HepG2 (cell line): ENCODE measurements at regions not wholly inside any gene's neighbourhood (a gene's known extent, or its start where the extent isn't known, plus 50 kb on each side); places are given as distances from the start of the nearest gene placed in this dataset.
"Not testable (repeated sequence)": the region's sequence is repeated elsewhere in the genome, so short reads cannot be mapped to it uniquely, and the experiment has no call there.

Source experiments
- ATAC-seq: fragments of 200-7000 bp; cut with Tn5 transposase; 3 replicates; pipeline ENCODE4 v1.9.1; 2020; ENCODE audit warnings: mild to moderate bottlenecking, moderate library complexity
- BruUV-seq: library from RNA; stranded (reverse); fragments of 400-500 nt; replicated peaks from 2 replicates; lab custom pipeline; 2021; lab: Mats Ljungman, UMichigan
- CTCF ChIA-PET: fragments of 300-600 bp; formaldehyde crosslinking; extraction: SDS; loops from one replicate; lab custom pipeline; 2021; ENCODE audit warnings: low total read pairs, inconsistent platforms, low intra/inter-chr PET ratio; lab: Yijun Ruan, JAX
- POLR2A ChIA-PET: fragments of 350-600 bp; sonication (Branson Sonifier 250); formaldehyde crosslinking; loops from one replicate; lab custom pipeline; 2020; ENCODE audit warnings: antibody characterized with exemption, inconsistent platforms; lab: Yijun Ruan, JAX
- DNase-seq: peaks from one replicate; pipeline ENCODE4 v3.0.0-alpha.2; 2015; ENCODE audit warnings: low spot score
- FAIRE-seq: peaks from 3 replicates; lab custom pipeline; 2011; peaks lifted over from hg19 to GRCh38; lab: Jason Lieb, UNC
- H2AFZ ChIP-seq: one replicate; pipeline ENCODE4 v1.6.1; 2011; ENCODE audit warnings: low read length, inconsistent platforms
- H3K27ac ChIP-seq: fragments of 300-600 bp; 3 replicates; pipeline ENCODE4 v1.8.0; 2011; ENCODE audit warnings: mixed run types, mild to moderate bottlenecking, mixed read lengths, low read length, inconsistent platforms; ENCODE audit not compliant: insufficient read depth; ENCODE audit errors: extremely low read length
- H3K27me3 ChIP-seq, 2 experiments: fragments of 200-600 bp in 1 of 2; 2 replicates in 1 of 2; 3 replicates in 1 of 2; pipeline versions ENCODE4 v1.6.0 to v1.8.0; 2011; ENCODE audit warnings: low read length in 2 of 2, mild to moderate bottlenecking in 2 of 2, moderate library complexity in 2 of 2, inconsistent platforms in 1 of 2; ENCODE audit not compliant: insufficient read depth in 2 of 2, control insufficient read depth in 1 of 2
- H3K36me3 ChIP-seq, 2 experiments: fragments of 200-600 bp in 1 of 2; replicated peaks in 1 of 2; 2 replicates in 1 of 2; 3 replicates in 1 of 2; pipeline versions ENCODE4 v1.5.1 to v1.8.0; 2011; ENCODE audit warnings: low read length in 2 of 2, inconsistent platforms in 1 of 2; ENCODE audit not compliant: insufficient read depth in 2 of 2, control insufficient read depth in 1 of 2
- H3K4me1 ChIP-seq: 2 replicates; pipeline ENCODE4 v1.5.1; 2012; ENCODE audit warnings: low read length, inconsistent platforms; ENCODE audit not compliant: insufficient read depth
- H3K4me2 ChIP-seq: 2 replicates; pipeline ENCODE4 v1.6.0; 2011; ENCODE audit warnings: low read depth, low read length, inconsistent platforms
- H3K4me3 ChIP-seq, 3 experiments: fragments of 200-600 bp in 1 of 3; sonication (generic), shearing (Covaris generic) in 1 of 3; replicated peaks in 1 of 3; 2 replicates each; pipeline ENCODE4 v1.5.1; 2011 to 2016; ENCODE audit warnings: low read length in 3 of 3, inconsistent platforms in 2 of 3, low read depth in 2 of 3, mild to moderate bottlenecking in 2 of 3, control low read depth in 1 of 3, mixed read lengths in 1 of 3; ENCODE audit not compliant: insufficient read depth in 1 of 3
- H3K79me2 ChIP-seq: one replicate; pipeline ENCODE4 v1.6.1; 2011; ENCODE audit warnings: low read length, inconsistent platforms; ENCODE audit not compliant: insufficient read depth
- H3K9ac ChIP-seq: 2 replicates; pipeline ENCODE4 v1.6.0; 2011; ENCODE audit warnings: mild to moderate bottlenecking, low read depth, low read length, inconsistent platforms; ENCODE audit not compliant: insufficient read depth
- H3K9me3 ChIP-seq: 2 replicates; pipeline ENCODE4 v1.5.1; 2012; ENCODE audit warnings: mild to moderate bottlenecking, low read length
- H4K20me1 ChIP-seq: 2 replicates; pipeline ENCODE4 v1.6.0; 2011; ENCODE audit warnings: inconsistent platforms, mild to moderate bottlenecking, low read length, moderate library complexity; ENCODE audit not compliant: insufficient read depth
- ATF6 ChIP-seq: sonication (generic); formaldehyde crosslinking; conservative IDR thresholded peaks from 2 replicates; pipeline ENCODE4 v1.4.0; 2020; ENCODE audit warnings: missing genetic modification reagents
- RERE ChIP-seq: IDR thresholded peaks from 2 replicates; pipeline ENCODE4 v1.6.1; 2016; ENCODE audit warnings: low read depth, missing genetic modification reagents, missing compliant biosample characterization
- SNAPC5 ChIP-seq: sonication (generic); formaldehyde crosslinking; IDR thresholded peaks from 2 replicates; pipeline ENCODE4 v1.8.1; 2023; ENCODE audit warnings: mild to moderate bottlenecking, missing genetic modification reagents, borderline replicate concordance
- ZNF343 ChIP-seq: sonication (generic); formaldehyde crosslinking; IDR thresholded peaks from 2 replicates; pipeline ENCODE4 v1.4.0; 2020; ENCODE audit warnings: mild to moderate bottlenecking, missing genetic modification reagents
- WGBS: methylation state at CpG from one replicate; pipeline ENCODE4 v1.1.6; 2017; ENCODE audit warnings: low lambda C conversion rate; 5-methylcytosine and 5-hydroxymethylcytosine counted together
- in situ Hi-C: cut with HindIII; loops from 2 replicates; pipeline ENCODE4 v1.10.0; 2017; ENCODE audit warnings: low pct_unique_long_range_greater_than_20kb; ENCODE audit not compliant: extremely low pct_ligation_motif_present
- intact Hi-C: fragments of 100-400 bp; cut with micrococcal nuclease; formaldehyde crosslinking; loops from one replicate; pipeline ENCODE4 v1.10.0; 2022; ENCODE audit not compliant: unreplicated experiment

GRCh38 chr6:82525775-82526495 lies 162.3 kb downstream of the TPBG start (continued):
- no peak for TF ChIP-seq SNAPC5 (CRISPR knock-in tag)
- TF ChIP-seq ATF6 (CRISPR knock-in tag): no peak
- TF ChIP-seq ZNF343 (CRISPR knock-in tag): no peak
- TF ChIP-seq RERE (CRISPR knock-in tag): no peak

- H2AFZ ChIP-seq, intact Hi-C loops, DNase-seq, H3K27ac ChIP-seq, ATAC-seq, H3K9ac ChIP-seq, POLR2A ChIA-PET, H3K9me3 ChIP-seq, H3K79me2 ChIP-seq, CTCF ChIA-PET, H3K4me3 ChIP-seq, H3K4me2 ChIP-seq, H3K27me3 ChIP-seq, H3K4me1 ChIP-seq, BruUV-seq, H3K36me3 ChIP-seq, H4K20me1 ChIP-seq, in situ Hi-C loops, FAIRE-seq: not testable (repeated sequence)
- 46% methylated on average over 2 of the region's 2 CpGs for WGBS
Observed at GRCh38 chr6:82529960-82530460, 166.4 kb downstream of the TPBG start.
